IMR-90 (cell line): ENCODE measurements at regions not wholly inside any gene's neighbourhood (a gene's known extent, or its start where the extent isn't known, plus 50 kb on each side); places are given as distances from the start of the nearest gene placed in this dataset.

Experiments
- ATAC-seq: fragments of 200-7000 bp; cut with Tn5 transposase; 2 replicates; pipeline ENCODE4 v1.9.1; 2020; ENCODE audit warnings: low read depth, mild to moderate bottlenecking, moderate library complexity
- BruUV-seq: library from RNA; stranded (reverse); fragments of 400-500 nt; replicated peaks from 2 replicates; lab custom pipeline; 2021; lab: Mats Ljungman, UMichigan
- CTCF ChIA-PET: fragments of 300-600 bp; formaldehyde crosslinking; extraction: SDS; loops from one replicate; lab custom pipeline; 2021; ENCODE audit warnings: antibody characterized with exemption; lab: Yijun Ruan, JAX
- POLR2A ChIA-PET: fragments of 300-600 bp; sonication (Branson Sonifier 250); formaldehyde crosslinking; loops from one replicate; lab custom pipeline; 2022; ENCODE audit warnings: antibody characterized with exemption; ENCODE audit not compliant: unreplicated experiment; lab: Charles Lee
- DNase-seq: peaks from one replicate; pipeline ENCODE4 v3.0.0; 2013
- H2AFZ ChIP-seq: replicated peaks from 2 replicates; pipeline ENCODE3; 2013; ENCODE audit warnings: low read length, mild to moderate bottlenecking; ENCODE audit not compliant: poor library complexity
- H2AK5ac ChIP-seq: 2 replicates; pipeline ENCODE4 v1.6.1; 2013; ENCODE audit warnings: low read depth, low read length, inconsistent platforms
- H2AK9ac ChIP-seq: replicated peaks from 2 replicates; pipeline ENCODE3; 2013; ENCODE audit warnings: mild to moderate bottlenecking, low read depth, low read length, moderate library complexity; ENCODE audit not compliant: poor library complexity
- H2BK120ac ChIP-seq: 2 replicates; pipeline ENCODE4 v1.6.1; 2013; ENCODE audit warnings: low read depth, low read length, inconsistent platforms
- H2BK15ac ChIP-seq: 3 replicates; pipeline ENCODE4 v1.6.1; 2013; ENCODE audit warnings: low read depth, low read length, inconsistent platforms
- H2BK20ac ChIP-seq: 2 replicates; pipeline ENCODE4 v1.6.1; 2013; ENCODE audit warnings: low read depth, mild to moderate bottlenecking, inconsistent platforms, low read length, moderate library complexity
- H2BK5ac ChIP-seq: 2 replicates; pipeline ENCODE4 v1.6.1; 2013; ENCODE audit warnings: mild to moderate bottlenecking, low read depth, low read length, inconsistent platforms; ENCODE audit not compliant: poor library complexity, severe bottlenecking
- H3K14ac ChIP-seq: replicated peaks from 2 replicates; pipeline ENCODE4 v1.6.1; 2013; ENCODE audit warnings: low read depth, low read length, inconsistent platforms
- H3K18ac ChIP-seq: 2 replicates; pipeline ENCODE4 v1.6.1; 2013; ENCODE audit warnings: low read depth, low read length, control low read depth
- H3K23ac ChIP-seq: 2 replicates; pipeline ENCODE4 v1.6.1; 2013; ENCODE audit warnings: low read depth, low read length, inconsistent platforms
- H3K27ac ChIP-seq: 2 replicates; pipeline ENCODE4 v1.5.1; 2013; ENCODE audit warnings: mild to moderate bottlenecking, control low read depth, low read length; ENCODE audit not compliant: insufficient read depth
- H3K27me3 ChIP-seq: 2 replicates; pipeline ENCODE4 v1.6.1; 2013; ENCODE audit warnings: low read length; ENCODE audit not compliant: control insufficient read depth, insufficient read depth
- H3K36me3 ChIP-seq: 2 replicates; pipeline ENCODE4 v1.6.1; 2013; ENCODE audit warnings: low read length, mixed read lengths; ENCODE audit not compliant: control insufficient read depth, insufficient read depth
- H3K4ac ChIP-seq: 2 replicates; pipeline ENCODE4 v1.6.1; 2013; ENCODE audit warnings: low read depth, low read length, inconsistent platforms
- H3K4me1 ChIP-seq: 2 replicates; pipeline ENCODE4 v1.6.1; 2013; ENCODE audit warnings: low read length, mixed read lengths; ENCODE audit not compliant: control insufficient read depth, insufficient read depth
- H3K4me2 ChIP-seq: 2 replicates; pipeline ENCODE4 v1.6.1; 2013; ENCODE audit warnings: low read depth, mild to moderate bottlenecking, control low read depth, low read length, moderate library complexity
- H3K4me3 ChIP-seq: 2 replicates; pipeline ENCODE4 v1.5.1; 2013; ENCODE audit warnings: low read depth, mild to moderate bottlenecking, control low read depth, low read length, moderate library complexity; ENCODE audit not compliant: insufficient read depth
- H3K56ac ChIP-seq: 2 replicates; pipeline ENCODE4 v1.6.1; 2013; ENCODE audit warnings: low read length, inconsistent platforms; ENCODE audit not compliant: insufficient read depth; ENCODE audit errors: extremely low read depth
- H3K79me1 ChIP-seq, 2 experiments: 2 replicates each; pipeline ENCODE4 v1.6.1; 2013; ENCODE audit warnings: low read length in 2 of 2, inconsistent platforms in 1 of 2, low read depth in 1 of 2
- H3K9ac ChIP-seq: 2 replicates; pipeline ENCODE4 v1.6.1; 2013; ENCODE audit warnings: low read depth, low read length, control low read depth
- H3K9me1 ChIP-seq: 2 replicates; pipeline ENCODE4 v1.6.1; 2013; ENCODE audit warnings: low read length, inconsistent platforms; ENCODE audit not compliant: insufficient read depth
- H3K9me3 ChIP-seq: 2 replicates; pipeline ENCODE4 v1.6.1; 2013; ENCODE audit warnings: low read length; ENCODE audit not compliant: control insufficient read depth, insufficient read depth
- H4K20me1 ChIP-seq: 2 replicates; pipeline ENCODE4 v1.6.1; 2013; ENCODE audit warnings: low read length, inconsistent platforms; ENCODE audit not compliant: insufficient read depth
- H4K5ac ChIP-seq: 2 replicates; pipeline ENCODE4 v1.6.1; 2013; ENCODE audit warnings: mild to moderate bottlenecking, low read depth, low read length, control low read depth
- H4K8ac ChIP-seq, 2 experiments: 2 replicates each; pipeline ENCODE4 v1.6.1; 2013; ENCODE audit warnings: low read depth in 2 of 2, low read length in 2 of 2, control low read depth in 1 of 2, inconsistent platforms in 1 of 2
- H4K91ac ChIP-seq: 2 replicates; pipeline ENCODE4 v1.6.1; 2013; ENCODE audit warnings: low read depth, low read length, inconsistent platforms; ENCODE audit not compliant: insufficient read depth
- BHLHE40 ChIP-seq: fragments of 150-350 bp; IDR thresholded peaks from 2 replicates; pipeline ENCODE4 v1.6.1; 2016; ENCODE audit warnings: mild to moderate bottlenecking, low read depth, low read length
- CEBPB ChIP-seq: IDR thresholded peaks from 2 replicates; pipeline ENCODE4 v1.6.1; 2012; ENCODE audit warnings: low read depth, low read length, improper control_type of control experiment
- CHD1 ChIP-seq: IDR thresholded peaks from 2 replicates; pipeline ENCODE4 v1.6.1; 2012; ENCODE audit warnings: low read depth, low read length, improper control_type of control experiment
- ELK1 ChIP-seq: fragments of 150-350 bp; IDR thresholded peaks from 2 replicates; pipeline ENCODE4 v1.6.1; 2016; ENCODE audit warnings: low read depth, mild to moderate bottlenecking, low read length, moderate library complexity, borderline replicate concordance
- FOS ChIP-seq: fragments of 150-350 bp; IDR thresholded peaks from 2 replicates; pipeline ENCODE4 v1.6.1; 2016; ENCODE audit warnings: low read depth, low read length
- MAFK ChIP-seq: IDR thresholded peaks from 2 replicates; pipeline ENCODE4 v1.6.1; 2012; ENCODE audit warnings: low read depth, low read length, improper control_type of control experiment
- MAZ ChIP-seq: IDR thresholded peaks from 2 replicates; pipeline ENCODE4 v1.6.1; 2012; ENCODE audit warnings: low read depth, mild to moderate bottlenecking, low read length, improper control_type of control experiment, moderate library complexity, borderline replicate concordance
- MXI1 ChIP-seq: IDR thresholded peaks from 2 replicates; pipeline ENCODE4 v1.6.1; 2012; ENCODE audit warnings: low read depth, mild to moderate bottlenecking, low read length, moderate library complexity, borderline replicate concordance
- NFE2L2 ChIP-seq: fragments of 150-350 bp; IDR thresholded peaks from 2 replicates; pipeline ENCODE4 v1.6.1; 2016; ENCODE audit warnings: low read depth, mild to moderate bottlenecking, low read length
- POLR2A ChIP-seq: IDR thresholded peaks from 2 replicates; pipeline ENCODE4 v1.6.1; 2012; ENCODE audit warnings: mild to moderate bottlenecking, low read depth, low read length
- RAD21 ChIP-seq: IDR thresholded peaks from 2 replicates; pipeline ENCODE4 v1.6.1; 2012; ENCODE audit warnings: low read length, improper control_type of control experiment
- RFX5 ChIP-seq: IDR thresholded peaks from 2 replicates; pipeline ENCODE4 v1.8.0; 2012; ENCODE audit warnings: low read depth, mild to moderate bottlenecking, low read length, moderate library complexity
- SMC3 ChIP-seq: fragments of 150-350 bp; IDR thresholded peaks from 2 replicates; pipeline ENCODE4 v1.6.1; 2016; ENCODE audit warnings: low read depth, mild to moderate bottlenecking, antibody characterized with exemption, low read length, moderate library complexity
- WGBS, 2 experiments: methylation state at CpG; one replicate each; pipeline versions ENCODE4 v1.1.5 to v1.1.7; 2013; ENCODE audit warnings: missing lambda C conversion rate in 2 of 2; ENCODE audit not compliant: insufficient read length in 1 of 2; ENCODE audit errors: extremely low coverage in 2 of 2; 5-methylcytosine and 5-hydroxymethylcytosine counted together
- dilution Hi-C: fragments of 300-500 bp; cut with HindIII; formaldehyde crosslinking; loops from one replicate; pipeline ENCODE4 v1.14.3; 2018; ENCODE audit warnings: low sequenced_read_pairs; ENCODE audit not compliant: unreplicated experiment
- in situ Hi-C: fragments of 300-500 bp; cut with MboI; formaldehyde crosslinking; loops from 3 replicates; pipeline ENCODE4 v1.14.3; 2019; ENCODE audit warnings: low sequenced_read_pairs, inconsistent platforms, mixed read lengths
- intact Hi-C: fragments of 100-400 bp; cut with micrococcal nuclease; formaldehyde crosslinking; loops from 2 replicates; pipeline ENCODE4 v1.10.0; 2022

DNA sequence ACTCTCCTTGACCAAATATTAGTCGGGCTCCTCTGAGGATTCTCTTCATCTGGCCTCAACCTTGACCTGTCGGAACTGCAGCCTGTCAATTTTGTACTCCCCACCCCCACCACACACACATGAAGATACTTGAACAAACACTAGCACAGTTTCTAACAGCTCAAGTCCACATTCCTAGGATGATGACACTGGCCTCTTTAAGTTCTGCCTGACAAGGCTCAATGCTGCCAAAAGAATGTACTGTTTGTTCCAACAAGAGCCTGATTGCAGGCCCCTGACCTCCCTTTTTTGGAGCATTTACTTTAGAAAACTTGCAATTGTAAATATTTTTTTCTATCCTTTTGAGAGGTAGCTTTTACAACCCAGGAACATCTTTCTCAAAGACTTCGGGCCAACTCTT lies 169.2 kb upstream of the IRS2 start:
- Histone ChIP-seq H2AFZ (peak overlapping the region; percentile 18), H3K9me1 (no peaks in the 10 kb centered on the region), H4K91ac (peak overlapping the region; percentile 32; the same call in 1 of the 2 replicates), H2BK5ac (no peak overlapping the region), H4K8ac (no peak overlapping the region), H3K27ac (peak overlapping the region; percentile 34; the same call in 1 of the 2 replicates), H4K20me1 (no peaks in the 10 kb centered on the region), H3K4me3 (no peak overlapping the region), H3K27me3 (no peaks in the 10 kb centered on the region), H3K9me3 (peaks cover 5% of the 10 kb centered on the region), H3K14ac (no peak overlapping the region; the same call in 1 of the 2 replicates), H3K4me2 (peak overlapping the region; percentile 40; the same call in 1 of the 2 replicates), H3K23ac (no peak overlapping the region), H3K4ac (peak overlapping the region; percentile 71; the same call in 1 of the 2 replicates), H3K4me1 (peaks cover 4% of the 10 kb centered on the region), H4K5ac (peak overlapping the region; percentile 27; the same call in 1 of the 2 replicates), H2BK120ac (peak overlapping the region; percentile 69; the same call in 1 of the 2 replicates), H2BK20ac (peak overlapping the region; percentile 49), H3K9ac (no peak overlapping the region), H3K56ac (no peak overlapping the region), H2AK9ac (no peak overlapping the region), H3K79me1 (no peaks in the 10 kb centered on the region), H3K36me3 (no peaks in the 10 kb centered on the region), H3K18ac (peak overlapping the region; percentile 61), H2AK5ac (no peak overlapping the region), H2BK15ac (no peak overlapping the region)
- ChIA-PET POLR2A (interaction anchor here (0.7 kb wide), 1 partner anchor 148 kb away, joined by 11 read pairs; no protein-coding TSS in a partner anchor), CTCF (interaction anchor here (0.6 kb wide), 1 partner anchor 9 kb away, joined by 3 read pairs; no protein-coding TSS in a partner anchor)
- DNase-seq = peak; percentile 53
- in situ Hi-C loops = no loop called here
- no TSS peak for BruUV-seq
- WGBS, 2 experiments = 83% methylated on average over 2 of the region's 3 CpGs; no CpG with 5 or more reads in 1 of the 2 experiments
- dilution Hi-C loops = no loop called here
- intact Hi-C loops = no loop called here
- TF ChIP-seq BHLHE40 = no peak
- TF ChIP-seq SMC3 = no peak
- no peak for TF ChIP-seq ELK1
- no peak for TF ChIP-seq POLR2A
- TF ChIP-seq CHD1 = no peak
- no peak for TF ChIP-seq NFE2L2
- no peak for TF ChIP-seq CEBPB
- no peak for TF ChIP-seq RAD21
- no peak for TF ChIP-seq FOS
- TF ChIP-seq MAFK = no peak
- TF ChIP-seq MAZ = no peak
- TF ChIP-seq RFX5 = no peak
- TF ChIP-seq MXI1 = no peak
- ATAC-seq = peak; percentile 93
